ENCODE measurements at regions not wholly inside any gene's neighbourhood (a gene's known extent, or its start where the extent isn't known, plus 50 kb on each side); places are given as distances from the start of the nearest gene placed in this dataset.

GRCh38 chr16:65524231-65524630 lies 402.4 kb upstream of the CDH11 start:
- Histone ChIP-seq H3K79me2 (ENCODE audit: control insufficient read depth in 1 of 2, insufficient read depth in 2 of 2, low read length in 2 of 2) (no peaks in the 10 kb centered on the region), H3K23me2 (ENCODE audit: low read depth, low read length) (no peaks in the 10 kb centered on the region), H3K36me3 (ENCODE audit: control insufficient read depth in 2 of 4, insufficient read depth in 4 of 4, low read length in 3 of 4) (no peaks in the 10 kb centered on the region), H3K4me1 (replicated peaks in 1 of 4; ENCODE audit: control insufficient read depth in 3 of 4, insufficient read depth in 4 of 4, low read length in 3 of 4) (peaks cover 4 to 21% (median 18%) of the 10 kb centered on the region in 4 experiments; a peak in 4 of 7 replicates), H3K4ac (replicated peaks; ENCODE audit: insufficient read length, low read depth, low read length) (no peak overlapping the region), H2BK20ac (ENCODE audit: low read length) (no peak overlapping the region), H2AK5ac (ENCODE audit: low read depth, low read length) (no peak overlapping the region), H2BK12ac (ENCODE audit: low read depth, low read length) (0 out of 2 replicates have a peak overlapping the region, but pooled peaks have one; percentile 4), H3K9me3 (ENCODE audit: insufficient read depth in 2 of 2, low read depth in 1 of 2, low read length in 1 of 2) (0 out of 4 replicates have a peak, but pooled peaks cover 0 to 2% of the 10 kb centered on the region in 2 experiments), H4K20me1 (replicated peaks in 1 of 2; ENCODE audit: control insufficient read depth in 1 of 2, insufficient read depth in 2 of 2, low read length in 2 of 2) (no peaks in the 10 kb centered on the region), H3K4me2 (ENCODE audit: insufficient read depth in 1 of 2, low read depth in 2 of 2, low read length in 2 of 2) (no peak overlapping the region; a peak in 1 of 4 replicates), H3K27me3 (replicated peaks in 1 of 4; ENCODE audit: control insufficient read depth in 3 of 4, extremely low read depth in 1 of 4, insufficient read depth in 3 of 4, low read length in 3 of 4) (no peaks in the 10 kb centered on the region), H3K9ac (replicated peaks in 1 of 4; ENCODE audit: extremely low read depth in 1 of 4, low read depth in 3 of 4, low read length in 3 of 4) (no peak overlapping the region), H4K5ac (ENCODE audit: insufficient read length, low read depth, low read length) (no peak overlapping the region), H3K14ac (ENCODE audit: insufficient read length) (no peak overlapping the region), H4K91ac (replicated peaks; ENCODE audit: insufficient read length, low read length) (no peak overlapping the region), H3K56ac (replicated peaks; ENCODE audit: insufficient read length, low read depth, low read length) (no peak overlapping the region), H2BK15ac (ENCODE audit: low read length) (no peak overlapping the region), H3K27ac (ENCODE audit: low read depth, low read length) (no peak overlapping the region), H3K18ac (ENCODE audit: extremely low read depth, low read length) (no peak overlapping the region), H2BK120ac (replicated peaks; ENCODE audit: low read depth, low read length) (no peak overlapping the region), H3K4me3 (ENCODE audit: extremely low read depth in 1 of 4, insufficient read depth in 2 of 4, low read depth in 3 of 4, low read length in 4 of 4) (no peak overlapping the region), H2AFZ (ENCODE audit: low read length) (no peak overlapping the region), H3K23ac (ENCODE audit: insufficient read length) (no peak overlapping the region), H3K79me1 (ENCODE audit: low read depth, low read length) (no peaks in the 10 kb centered on the region), H2BK5ac (ENCODE audit: low read depth, low read length) (no peak overlapping the region), H4K8ac (ENCODE audit: extremely low read depth, insufficient read depth, low read length) (no peak overlapping the region)
- no peak for FAIRE-seq
- POLR2A ChIA-PET (ENCODE audit: partially characterized antibody) = no interaction called here
- no peak for DNase-seq (ENCODE audit: low read depth in 1 of 2, low spot score in 2 of 2)
- CTCF ChIA-PET (ENCODE audit: partially characterized antibody) = interaction anchor here (1.2 to 1.6 kb wide), 2 partner anchors 306 to 354 kb away, joined by 3 to 4 read pairs; no protein-coding TSS in a partner anchor
- TF ChIP-seq CBX5 (IDR thresholded peaks at IDR 0.05; ENCODE audit: low read depth, low read length) = no peak
- TF ChIP-seq SP4 (IDR thresholded peaks at IDR 0.05; ENCODE audit: low read length) = no peak
- no peak for TF ChIP-seq TAF7 (optimal IDR thresholded peaks at IDR 0.05; ENCODE audit: borderline replicate concordance, low read depth, low read length)
- WGBS, 2 experiments (ENCODE audit: extremely low coverage in 1 of 2, insufficient coverage in 1 of 2, insufficient read length in 1 of 2, insufficient replicate concordance in 2 of 2, low coverage in 1 of 2, low lambda C conversion rate in 2 of 2, missing lambda C conversion rate in 1 of 2) = 84% methylated on average over 3 of the region's 3 CpGs; no CpG with 5 or more reads in 1 of the 2 experiments

Measured in H1 (cell line).